HCT116 (cell line): ENCODE measurements at regions not wholly inside any gene's neighbourhood (a gene's known extent, or its start where the extent isn't known, plus 50 kb on each side); places are given as distances from the start of the nearest gene placed in this dataset.

Source experiments
- CEBPB ChIP-seq: IDR thresholded peaks from 2 replicates; pipeline ENCODE4 v1.6.1; 2012; ENCODE audit warnings: low read depth
- CTCF ChIP-seq, 3 experiments: fragments of 200-600 bp in 1 of 3; sonication (generic) in 1 of 3; IDR thresholded peaks in 2 of 3; conservative IDR thresholded peaks in 1 of 3; 2 replicates each; pipeline ENCODE4 v1.5.1; 2012 to 2017; ENCODE audit warnings: low read depth in 2 of 3, low read length in 2 of 3, antibody characterized with exemption in 1 of 3, borderline replicate concordance in 1 of 3, control low read depth in 1 of 3, mild to moderate bottlenecking in 1 of 3, mixed read lengths in 1 of 3, mixed run types in 1 of 3, moderate library complexity in 1 of 3; ENCODE audit not compliant: insufficient read depth in 1 of 3
- EZH2phosphoT487 ChIP-seq: fragments of 200-600 bp; IDR thresholded peaks from 2 replicates; pipeline ENCODE4 v1.6.1; 2018; ENCODE audit warnings: antibody characterized with exemption, borderline replicate concordance
- ZBTB33 ChIP-seq: IDR thresholded peaks from 2 replicates; pipeline ENCODE4 v1.6.1; 2011; ENCODE audit warnings: mild to moderate bottlenecking, low read length, moderate library complexity; ENCODE audit not compliant: insufficient replicate concordance; ENCODE audit errors: extremely low read depth

GRCh38 chr11:104699981-104700380 is 198.3 kb downstream of the CASP12 start:
- no peak for TF ChIP-seq EZH2phosphoT487
- TF ChIP-seq CTCF (IDR thresholded peaks at IDR 0.05 in 2 of 3, conservative IDR thresholded peaks at IDR 0.05 in 1 of 3; ENCODE audit: borderline replicate concordance in 1 of 3, insufficient read depth in 1 of 3, low read depth in 2 of 3, low read length in 2 of 3) = no peak
- no peak for TF ChIP-seq CEBPB
- TF ChIP-seq ZBTB33 = no peak
